Astrocyte of the cerebellum (primary cell): ENCODE measurements at regions not wholly inside any gene's neighbourhood (a gene's known extent, or its start where the extent isn't known, plus 50 kb on each side); places are given as distances from the start of the nearest gene placed in this dataset.

Source experiments
- DNase-seq: peaks from one replicate; pipeline ENCODE4 v3.0.0-alpha.2; 2011; ENCODE audit warnings: low read depth
- H3K4me3 ChIP-seq: 2 replicates; pipeline ENCODE4 v1.5.1; 2011; ENCODE audit warnings: mild to moderate bottlenecking, low read depth, low read length, moderate library complexity
- CTCF ChIP-seq: IDR thresholded peaks from 2 replicates; pipeline ENCODE4 v1.5.1; 2012; ENCODE audit warnings: low read length, low read depth, moderate library complexity, mild to moderate bottlenecking; ENCODE audit errors: missing control alignments
- in situ Hi-C: cut with HindIII; loops from 2 replicates; pipeline ENCODE4 v1.10.0; 2017; ENCODE audit warnings: low sequenced_read_pairs

- in situ Hi-C loops = no loop called here
- no peak for DNase-seq
- H3K4me3 ChIP-seq = no peak overlapping the region
- TF ChIP-seq CTCF = no peak
These were observed 51.6 kb upstream of the KCND3 start for GRCh38 chr1:112040891-112041740.

GRCh38 chr1:112043901-112044300 lies 54.4 kb upstream of the KCND3 start:
- no peak overlapping the region for H3K4me3 ChIP-seq
- no peak for DNase-seq
- TF ChIP-seq CTCF = no peak
- in situ Hi-C loops = no loop called here

DNA sequence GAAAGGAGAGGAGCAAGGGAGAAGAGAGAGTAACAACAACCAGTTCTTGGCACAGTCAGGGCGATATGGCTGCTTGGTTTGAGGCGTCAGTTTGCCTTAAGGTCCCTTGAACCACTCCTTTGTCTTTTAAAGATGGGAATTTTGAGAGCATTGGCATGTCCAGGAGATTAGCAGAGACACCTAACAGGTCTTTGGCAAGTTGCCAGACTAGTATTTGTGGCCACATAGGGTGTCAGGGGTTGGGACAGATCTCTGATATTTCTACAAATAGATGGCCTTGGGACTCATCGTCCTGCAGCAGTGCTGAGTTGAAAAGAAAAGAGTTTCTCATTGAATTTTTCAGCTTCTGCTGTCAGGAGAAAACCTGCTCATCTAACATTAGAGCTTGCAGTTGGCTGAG lies 55.3 kb upstream of the KCND3 start:
- H3K4me3 ChIP-seq = no peak overlapping the region
- TF ChIP-seq CTCF = no peak
- DNase-seq = no peak
- in situ Hi-C loops = no loop called here

- in situ Hi-C loops = no loop called here
- no peak for TF ChIP-seq CTCF
- DNase-seq = no peak
- no peak overlapping the region for H3K4me3 ChIP-seq
These were observed 57.2 kb upstream of the KCND3 start for GRCh38 chr1:112046630-112047029.

DNA sequence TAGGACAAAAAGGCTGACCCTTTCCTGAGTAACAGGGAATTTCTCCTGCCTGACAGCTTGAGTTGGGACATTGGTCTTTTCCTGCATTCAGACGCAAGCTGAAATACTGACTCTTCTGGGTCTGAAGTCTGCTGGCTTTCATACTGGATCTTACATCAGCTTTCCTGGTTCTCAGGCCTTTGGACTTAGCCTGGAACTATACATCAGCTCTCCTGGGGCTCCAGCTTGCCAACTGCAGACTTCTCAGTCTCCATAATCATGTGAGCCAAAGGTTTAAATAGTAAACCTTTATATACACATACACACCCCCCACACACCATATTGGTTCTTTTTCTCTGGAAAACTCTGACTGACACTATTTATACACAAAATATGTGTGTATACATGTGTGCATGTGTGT lies 59.0 kb upstream of the KCND3 start:
- in situ Hi-C loops = no loop called here
- no peak for DNase-seq
- H3K4me3 ChIP-seq = no peak overlapping the region
- TF ChIP-seq CTCF = no peak

DNA sequence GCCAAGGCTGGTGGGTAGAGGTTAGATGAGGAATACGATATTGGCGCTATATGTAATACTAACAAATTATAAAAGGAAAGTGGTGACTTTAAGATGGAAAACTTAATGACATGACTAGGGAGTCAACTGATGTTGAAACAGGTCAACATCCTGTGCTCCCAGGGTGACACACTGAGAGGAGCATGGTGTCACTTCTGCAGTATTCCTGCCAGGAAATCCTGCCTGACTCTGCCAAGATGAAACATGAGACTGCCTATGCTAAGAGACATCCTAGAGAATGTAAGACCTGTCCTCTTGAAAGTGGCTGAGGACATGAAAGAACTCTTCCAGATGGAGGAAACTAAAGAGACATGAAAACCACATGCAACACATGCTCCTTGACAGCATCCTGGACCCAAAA lies 65.0 kb upstream of the KCND3 start:
- H3K4me3 ChIP-seq = no peak overlapping the region
- no peak for TF ChIP-seq CTCF
- DNase-seq = no peak
- in situ Hi-C loops = no loop called here
